Endothelial cell of umbilical vein (primary cell): ENCODE measurements at regions not wholly inside any gene's neighbourhood (a gene's known extent, or its start where the extent isn't known, plus 50 kb on each side); places are given as distances from the start of the nearest gene placed in this dataset.

ENCODE experiments used
- BruUV-seq: library from RNA; stranded (reverse); fragments of 400-500 nt; replicated peaks from 2 replicates; lab custom pipeline; 2021; lab: Mats Ljungman, UMichigan
- CTCF ChIA-PET: fragments of 300-600, 350-600 bp; sonication (Branson Sonifier 250); formaldehyde crosslinking; loops from one replicate; lab custom pipeline; 2021; ENCODE audit warnings: antibody characterized with exemption, inconsistent platforms; lab: Charles Lee
- POLR2A ChIA-PET: fragments of 300-600, 350-600 bp; sonication (Branson Sonifier 250); formaldehyde crosslinking; loops from one replicate; lab custom pipeline; 2021; ENCODE audit warnings: antibody characterized with exemption, inconsistent platforms; lab: Charles Lee
- DNase-seq: peaks from one replicate; pipeline ENCODE4 v3.0.0-alpha.2; 2011; ENCODE audit warnings: low read depth, low spot score
- FAIRE-seq: peaks from 2 replicates; lab custom pipeline; 2011; peaks lifted over from hg19 to GRCh38; lab: Jason Lieb, UNC
- H2AFZ ChIP-seq: 2 replicates; pipeline ENCODE4 v1.6.0; 2012; ENCODE audit warnings: low read depth, low read length, control low read depth, inconsistent platforms
- H3K27ac ChIP-seq: 2 replicates; pipeline ENCODE4 v1.5.1; 2011; ENCODE audit warnings: low read depth, mild to moderate bottlenecking, control low read depth, low read length, moderate library complexity; ENCODE audit not compliant: insufficient read depth
- H3K27me3 ChIP-seq, 2 experiments: 2 replicates each; pipeline versions ENCODE4 v1.6.0 to v1.6.1; 2011; ENCODE audit warnings: low read length in 2 of 2, mixed read lengths in 1 of 2; ENCODE audit not compliant: control insufficient read depth in 2 of 2, insufficient read depth in 2 of 2
- H3K36me3 ChIP-seq, 2 experiments: 2 replicates in 1 of 2; 3 replicates in 1 of 2; pipeline ENCODE4 v1.5.1; 2011; ENCODE audit warnings: low read length in 2 of 2, mild to moderate bottlenecking in 1 of 2, moderate library complexity in 1 of 2; ENCODE audit not compliant: control insufficient read depth in 2 of 2, insufficient read depth in 2 of 2; ENCODE audit errors: extremely low read depth in 1 of 2
- H3K4me1 ChIP-seq: 3 replicates; pipeline ENCODE4 v1.5.1; 2011; ENCODE audit warnings: mild to moderate bottlenecking, low read length; ENCODE audit not compliant: control insufficient read depth, insufficient read depth; ENCODE audit errors: extremely low read depth
- H3K4me2 ChIP-seq: 2 replicates; pipeline ENCODE4 v1.6.1; 2011; ENCODE audit warnings: low read length, control low read depth, mixed read lengths; ENCODE audit not compliant: insufficient read depth
- H3K4me3 ChIP-seq, 3 experiments: fragments of 200-600 bp in 1 of 3; sonication (generic), shearing (Covaris generic) in 1 of 3; replicated peaks in 1 of 3; 2 replicates each; pipeline ENCODE4 v1.5.1; 2011 to 2016; ENCODE audit warnings: control low read depth in 3 of 3, low read length in 3 of 3, mild to moderate bottlenecking in 2 of 3, inconsistent platforms in 1 of 3, low read depth in 1 of 3, moderate library complexity in 1 of 3; ENCODE audit not compliant: insufficient read depth in 1 of 3
- H3K79me2 ChIP-seq: 2 replicates; pipeline ENCODE4 v1.6.0; 2012; ENCODE audit warnings: low read length, inconsistent platforms; ENCODE audit not compliant: control insufficient read depth, insufficient read depth
- H3K9ac ChIP-seq: replicated peaks from 2 replicates; pipeline ENCODE3; 2011; ENCODE audit warnings: low read length, control low read depth; ENCODE audit not compliant: insufficient read depth; ENCODE audit errors: extremely low read depth
- H3K9me1 ChIP-seq: replicated peaks from 3 replicates; pipeline ENCODE4 v1.6.0; 2011; ENCODE audit warnings: mild to moderate bottlenecking, low read length; ENCODE audit not compliant: control insufficient read depth, insufficient read depth; ENCODE audit errors: extremely low read depth
- H3K9me3 ChIP-seq: replicated peaks from 2 replicates; pipeline ENCODE4 v1.5.1; 2012; ENCODE audit warnings: low read length, inconsistent platforms; ENCODE audit not compliant: control insufficient read depth, insufficient read depth
- H4K20me1 ChIP-seq: replicated peaks from 2 replicates; pipeline ENCODE3; 2011; ENCODE audit warnings: mild to moderate bottlenecking, low read length; ENCODE audit not compliant: control insufficient read depth, insufficient read depth; ENCODE audit errors: extremely low read depth
- CTCF ChIP-seq, 2 donors: IDR thresholded peaks; 1 replicate in 1 of 2; 2 replicates in 1 of 2; pipeline ENCODE4 v1.5.1; 2011; ENCODE audit warnings: low read length in 2 of 2, mild to moderate bottlenecking in 2 of 2, moderate library complexity in 2 of 2, control low read depth in 1 of 2, inconsistent platforms in 1 of 2, low read depth in 1 of 2; ENCODE audit not compliant: insufficient read depth in 1 of 2; ENCODE audit errors: extremely low read depth in 1 of 2
- EZH2 ChIP-seq: IDR thresholded peaks from 2 replicates; pipeline ENCODE4 v1.6.1; 2012; ENCODE audit warnings: borderline replicate concordance, low read depth, mild to moderate bottlenecking, moderate library complexity, low read length, inconsistent platforms; ENCODE audit not compliant: severe bottlenecking
- FOS ChIP-seq: IDR thresholded peaks from 2 replicates; pipeline ENCODE4 v1.6.1; 2011; ENCODE audit warnings: mild to moderate bottlenecking, low read length, moderate library complexity, borderline replicate concordance; ENCODE audit not compliant: insufficient read depth
- GATA2 ChIP-seq: IDR thresholded peaks from 2 replicates; pipeline ENCODE4 v1.7.0; 2011; ENCODE audit warnings: low read depth, mild to moderate bottlenecking, moderate library complexity, mixed read lengths, low read length; ENCODE audit not compliant: insufficient read length, insufficient read depth
- MAX ChIP-seq: IDR thresholded peaks from 2 replicates; pipeline ENCODE4 v1.6.1; 2011; ENCODE audit not compliant: insufficient read depth, insufficient read length
- MYC ChIP-seq: IDR thresholded peaks from one replicate; pipeline ENCODE4 v1.6.1; 2011; ENCODE audit warnings: mild to moderate bottlenecking, low read depth, low read length
- POLR2A ChIP-seq: IDR thresholded peaks from 2 replicates; pipeline ENCODE4 v1.6.1; 2012; ENCODE audit warnings: low read depth, mild to moderate bottlenecking, control low read depth, low read length
- POLR2AphosphoS5 ChIP-seq: IDR thresholded peaks from 2 replicates; pipeline ENCODE4 v1.6.1; 2012; ENCODE audit warnings: low read depth, mild to moderate bottlenecking, control low read depth, low read length, moderate library complexity; ENCODE audit not compliant: insufficient read depth
- dilution Hi-C: fragments of 300-500 bp; cut with MboI; formaldehyde crosslinking; loops from one replicate; pipeline ENCODE4 v1.15.0; 2019; ENCODE audit warnings: low sequenced_read_pairs; ENCODE audit not compliant: extremely low pct_ligation_motif_present
- intact Hi-C: fragments of 100-400 bp; cut with micrococcal nuclease; formaldehyde crosslinking; loops from one replicate; pipeline ENCODE4 v1.10.0; 2022

- Histone ChIP-seq H3K36me3 (no peaks in the 10 kb centered on the region), H3K9me1 (no peaks in the 10 kb centered on the region), H3K9ac (no peak overlapping the region), H4K20me1 (no peaks in the 10 kb centered on the region), H3K4me1 (peaks cover 4% of the 10 kb centered on the region), H3K9me3 (no peaks in the 10 kb centered on the region), H3K4me2 (no peak overlapping the region), H3K27me3 (no peaks in the 10 kb centered on the region), H2AFZ (no peak overlapping the region), H3K4me3 (no peak overlapping the region), H3K79me2 (no peaks in the 10 kb centered on the region), H3K27ac (no peak overlapping the region)
- ChIA-PET CTCF (interaction anchor here (0.8 kb wide), 1 partner anchor 11 kb away, joined by 3 read pairs; no protein-coding TSS in a partner anchor), POLR2A (interaction anchor here (0.7 kb wide), 1 partner anchor 1228 kb away, joined by 3 read pairs; no protein-coding TSS in a partner anchor)
- no TSS peak for BruUV-seq
- DNase-seq (no peak), FAIRE-seq (no peak)
- no peak for TF ChIP-seq MYC
- TF ChIP-seq GATA2: no peak
- no peak for TF ChIP-seq POLR2A
- no peak for TF ChIP-seq MAX
- intact Hi-C loops: no loop called here
- dilution Hi-C loops: no loop called here
Measured at GRCh38 chr10:34933676-34934075, 118.6 kb upstream of the PARD3 start.

DNA sequence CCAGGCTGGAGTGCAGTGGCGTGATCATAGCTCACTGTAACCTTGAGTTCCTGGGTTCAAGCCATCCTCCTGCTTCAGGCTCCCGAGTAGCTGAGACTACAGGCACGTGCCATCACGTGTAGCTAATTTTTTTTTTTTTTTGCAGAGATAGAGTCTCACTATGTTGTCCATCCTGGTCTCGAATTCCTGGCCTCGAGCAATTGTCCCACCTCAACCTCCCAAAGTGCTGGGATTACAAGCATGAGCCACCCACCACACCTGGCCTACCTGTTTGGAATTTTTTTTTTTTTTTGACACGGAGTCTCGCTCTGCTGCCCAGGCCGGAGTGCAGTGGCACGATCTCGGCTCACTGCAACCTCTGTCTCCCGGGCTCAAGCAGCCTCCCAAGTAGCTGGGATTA, 117.1 kb upstream of the PARD3 start:
- POLR2A ChIA-PET: interaction anchor here (0.7 kb wide), 1 partner anchor 285 kb away, joined by 5 read pairs; no protein-coding TSS in a partner anchor
- H3K79me2 ChIP-seq: no peaks in the 10 kb centered on the region
- H3K4me1 ChIP-seq: no peaks in the 10 kb centered on the region
- no peak overlapping the region for H3K27ac ChIP-seq
- H3K9ac ChIP-seq: no peak overlapping the region
- TF ChIP-seq FOS (no peak), CTCF (IDR thresholded peaks at IDR 0.05; ENCODE audit: extremely low read depth in 1 of 2, insufficient read depth in 1 of 2, low read depth in 1 of 2, low read length in 2 of 2) (no peak), EZH2 (no peak), POLR2AphosphoS5 (no peak), MYC (no peak), GATA2 (no peak), MAX (no peak), POLR2A (no peak)
- CTCF ChIA-PET: interaction anchor here (1.1 kb wide), 1 partner anchor 25 kb away, joined by 3 read pairs; no protein-coding TSS in a partner anchor
- BruUV-seq: no TSS peak
- H3K4me3 ChIP-seq: no peak overlapping the region
- H2AFZ ChIP-seq: no peak overlapping the region
- no peaks in the 10 kb centered on the region for H3K9me3 ChIP-seq
- H3K9me1 ChIP-seq: no peaks in the 10 kb centered on the region
- no peaks in the 10 kb centered on the region for H3K27me3 ChIP-seq
- no peaks in the 10 kb centered on the region for H4K20me1 ChIP-seq
- FAIRE-seq: no peak
- no peak overlapping the region for H3K4me2 ChIP-seq
- intact Hi-C loops: no loop called here
- dilution Hi-C loops: no loop called here
- no peaks in the 10 kb centered on the region for H3K36me3 ChIP-seq
- DNase-seq: no peak
